Progenitor cell of endocrine pancreas (in vitro differentiated cells): ENCODE measurements at regions not wholly inside any gene's neighbourhood (a gene's known extent, or its start where the extent isn't known, plus 50 kb on each side); places are given as distances from the start of the nearest gene placed in this dataset.

Experiments
- DNase-seq: peaks from one replicate; pipeline ENCODE4 v3.0.0; 2021; ENCODE audit warnings: low spot score; ENCODE audit not compliant: unreplicated experiment
- H3K27ac Mint-ChIP-seq: 2 replicates; pipeline ENCODE4 v1.8.0; 2021; ENCODE audit warnings: mild to moderate bottlenecking, moderate library complexity, mixed read lengths
- H3K27me3 Mint-ChIP-seq: 2 replicates; pipeline ENCODE4 v1.8.0; 2021; ENCODE audit warnings: mixed read lengths
- H3K36me3 Mint-ChIP-seq: 2 replicates; pipeline ENCODE4 v1.8.0; 2022; ENCODE audit warnings: mixed read lengths; ENCODE audit not compliant: insufficient read depth
- H3K4me1 Mint-ChIP-seq: 2 replicates; pipeline ENCODE4 v1.8.0; 2021; ENCODE audit warnings: low read depth, mixed read lengths
- H3K4me3 Mint-ChIP-seq: 2 replicates; pipeline ENCODE4 v1.8.0; 2021; ENCODE audit warnings: low read depth, mild to moderate bottlenecking, moderate library complexity, mixed read lengths
- H3K9me3 Mint-ChIP-seq: 2 replicates; pipeline ENCODE4 v1.8.0; 2021; ENCODE audit warnings: low read depth, mixed read lengths
- CTCF ChIP-seq: fragments of 200-600 bp; sonication (generic); IDR thresholded peaks from one replicate; pipeline ENCODE4 v1.5.0; 2021; ENCODE audit warnings: antibody characterized with exemption, mild to moderate bottlenecking; ENCODE audit not compliant: unreplicated experiment

- no peak for DNase-seq
- Mint-ChIP-seq H3K4me3 (no peak overlapping the region), H3K4me1 (peaks cover 5% of the 10 kb centered on the region), H3K27me3 (no peaks in the 10 kb centered on the region), H3K27ac (peak overlapping the region; percentile 73), H3K9me3 (no peaks in the 10 kb centered on the region), H3K36me3 (no peaks in the 10 kb centered on the region)
- no peak for TF ChIP-seq CTCF
Measured at GRCh38 chr11:41659985-41660384, 200.5 kb upstream of the LRRC4C start.

DNA sequence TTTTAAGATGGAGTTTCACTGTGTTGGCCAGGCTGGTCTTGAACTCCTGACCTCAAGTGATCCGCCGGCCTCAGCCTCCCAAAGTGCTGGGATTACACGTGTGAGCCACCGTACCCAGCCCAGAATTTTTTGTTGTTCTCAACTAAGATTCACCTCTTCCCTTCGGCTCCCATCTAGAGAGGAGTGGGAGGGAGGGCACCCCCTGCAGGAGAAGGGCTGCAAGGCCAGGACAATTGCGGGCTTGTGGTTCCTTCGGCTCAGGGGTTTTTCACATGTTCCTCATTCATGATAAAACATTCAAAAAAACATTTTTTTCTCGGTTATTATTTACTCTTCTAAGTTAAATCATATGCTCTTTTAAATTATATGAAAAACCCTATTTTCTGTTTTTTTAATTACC, 201.1 kb upstream of the LRRC4C start:
- Mint-ChIP-seq H3K9me3 (no peaks in the 10 kb centered on the region), H3K4me3 (no peak overlapping the region), H3K27ac (no peak overlapping the region), H3K4me1 (peaks cover 5% of the 10 kb centered on the region), H3K27me3 (no peaks in the 10 kb centered on the region), H3K36me3 (no peaks in the 10 kb centered on the region)
- DNase-seq, result no peak
- TF ChIP-seq CTCF, result peak; percentile 14

DNA sequence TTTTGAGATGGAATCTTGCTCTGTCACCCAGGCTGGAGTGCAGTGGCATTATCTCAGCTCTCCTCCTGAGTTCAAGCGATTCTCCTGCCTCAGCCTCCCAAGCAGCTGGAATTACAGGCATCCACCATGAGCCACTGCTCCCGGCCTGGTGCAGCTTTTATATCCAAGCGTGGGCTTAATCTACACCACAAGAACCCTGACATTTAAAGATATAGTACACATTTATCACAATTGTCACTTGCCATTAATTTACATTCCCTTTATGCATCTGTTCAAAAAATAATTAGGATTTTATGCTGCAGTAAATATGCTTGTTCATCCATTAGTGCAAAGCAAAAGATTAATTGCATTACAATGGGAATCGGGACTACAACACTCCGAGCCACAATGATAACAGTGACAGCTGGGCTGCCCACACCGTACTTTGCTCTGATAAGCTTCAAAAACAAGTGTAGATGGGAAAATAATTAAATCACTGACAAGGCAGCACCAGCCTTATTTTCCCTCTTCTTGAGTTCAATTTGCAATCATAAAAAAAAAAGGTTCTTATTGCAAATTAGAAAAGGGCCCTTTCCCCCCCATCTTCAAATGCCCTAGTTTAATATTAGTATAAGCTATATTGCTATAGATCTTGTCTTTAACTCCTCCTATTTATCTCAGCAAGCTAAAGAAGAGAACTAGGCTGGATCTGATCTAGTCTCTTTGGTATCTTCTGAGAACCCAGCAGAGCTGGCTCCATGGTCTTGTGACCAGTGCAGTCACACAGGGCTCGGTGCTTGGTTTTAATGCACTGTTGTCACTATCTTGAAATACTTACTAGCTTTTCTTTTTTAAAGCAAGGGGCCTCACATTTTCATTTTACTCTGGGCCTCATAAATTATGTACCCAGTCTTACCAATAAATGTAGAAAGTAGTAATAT, 206.2 kb upstream of the LRRC4C start:
- no peak for DNase-seq
- no peaks in the 10 kb centered on the region for H3K36me3 Mint-ChIP-seq
- H3K9me3 Mint-ChIP-seq, result no peaks in the 10 kb centered on the region
- no peak for TF ChIP-seq CTCF
- no peak overlapping the region for H3K4me3 Mint-ChIP-seq
- H3K27ac Mint-ChIP-seq, result peak overlapping the region; percentile 53
- H3K4me1 Mint-ChIP-seq, result no peaks in the 10 kb centered on the region
- H3K27me3 Mint-ChIP-seq, result peaks cover 7% of the 10 kb centered on the region

DNA sequence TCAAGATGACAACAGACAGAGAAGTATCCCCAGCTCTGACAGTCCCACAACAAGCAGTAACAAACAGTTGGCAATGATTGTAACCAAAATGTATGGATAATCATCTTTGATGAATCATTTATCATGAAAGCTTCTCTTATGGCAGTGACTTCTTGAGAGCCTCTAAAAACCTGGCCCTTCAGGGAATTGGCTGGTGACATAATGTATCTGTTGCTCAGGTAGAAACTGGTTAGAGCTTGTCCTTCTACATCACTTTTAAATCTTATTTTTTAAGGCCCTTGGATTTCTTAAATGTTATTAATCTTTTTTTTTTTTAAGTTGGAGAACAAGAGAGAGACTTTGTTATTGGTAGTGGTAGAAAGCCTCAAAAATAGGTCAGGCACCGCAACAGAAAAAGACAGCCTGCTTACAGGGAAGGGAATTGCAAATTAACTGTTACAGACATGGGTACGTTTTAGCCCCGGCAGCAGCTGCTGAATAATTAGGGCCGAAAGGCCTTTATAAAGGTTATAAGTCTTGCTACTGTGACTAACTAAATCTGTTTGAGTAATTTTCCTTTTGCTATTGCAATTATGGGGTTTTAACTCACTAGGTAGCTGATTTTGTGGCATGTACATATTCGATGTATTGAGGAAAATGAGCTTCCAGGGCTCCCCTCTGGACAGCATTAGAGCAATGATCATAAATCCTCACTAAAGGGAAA, 207.7 kb upstream of the LRRC4C start:
- no peaks in the 10 kb centered on the region for H3K9me3 Mint-ChIP-seq
- no peak overlapping the region for H3K27ac Mint-ChIP-seq
- no peaks in the 10 kb centered on the region for H3K36me3 Mint-ChIP-seq
- H3K27me3 Mint-ChIP-seq, result peaks cover 7% of the 10 kb centered on the region
- H3K4me1 Mint-ChIP-seq, result no peaks in the 10 kb centered on the region
- TF ChIP-seq CTCF, result no peak
- DNase-seq, result no peak
- no peak overlapping the region for H3K4me3 Mint-ChIP-seq

DNA sequence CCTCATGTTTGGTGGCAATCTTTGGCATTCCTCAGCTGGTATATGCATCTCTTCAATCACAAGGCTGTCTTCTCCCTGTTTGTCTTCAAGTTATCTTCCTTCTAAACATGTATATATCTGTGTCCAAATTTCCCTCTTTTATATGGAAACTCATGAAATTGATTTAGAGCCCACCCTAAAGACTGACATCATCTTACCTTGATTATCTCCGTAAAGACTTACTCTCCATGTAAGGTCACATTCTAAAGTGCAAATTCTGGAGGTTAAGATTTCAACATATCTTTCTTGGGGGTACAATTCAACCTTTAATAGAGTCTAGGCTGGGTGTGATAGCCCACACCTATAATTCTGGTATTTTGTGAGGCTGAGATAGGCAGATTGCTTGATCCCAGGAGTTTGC, 215.8 kb upstream of the LRRC4C start:
- no peaks in the 10 kb centered on the region for H3K9me3 Mint-ChIP-seq
- H3K27ac Mint-ChIP-seq, result no peak overlapping the region
- H3K4me3 Mint-ChIP-seq, result no peak overlapping the region
- no peaks in the 10 kb centered on the region for H3K27me3 Mint-ChIP-seq
- H3K4me1 Mint-ChIP-seq, result no peaks in the 10 kb centered on the region
- no peaks in the 10 kb centered on the region for H3K36me3 Mint-ChIP-seq
- DNase-seq, result no peak
- no peak for TF ChIP-seq CTCF
